ENCODE measurements at regions not wholly inside any gene's neighbourhood (a gene's known extent, or its start where the extent isn't known, plus 50 kb on each side); places are given as distances from the start of the nearest gene placed in this dataset.

GRCh38 chr3:118067439-118067838, 967.2 kb downstream of the IGSF11 start:
- in situ Hi-C loops (cut with MboI), result no loop called here
- Histone ChIP-seq H3K4me2 (ENCODE audit: insufficient read depth, low read length) (no peak overlapping the region), H2AFZ (ENCODE audit: low read depth, low read length) (no peak overlapping the region), H3K9ac (ENCODE audit: insufficient read depth in 1 of 2, low read depth in 2 of 2, low read length in 2 of 2) (no peak overlapping the region), H3K27ac (ENCODE audit: extremely low read depth, low read depth, low read length) (no peak overlapping the region), H3K4me1 (replicated peaks in 1 of 2; ENCODE audit: control insufficient read depth in 2 of 2, insufficient read depth in 2 of 2, low read length in 2 of 2) (no peaks in the 10 kb centered on the region), H3K27me3 (ENCODE audit: control insufficient read depth in 2 of 2, insufficient read depth in 2 of 2, low read length in 2 of 2) (no peaks in the 10 kb centered on the region), H4K20me1 (replicated peaks; ENCODE audit: control insufficient read depth, insufficient read depth, low read length) (no peaks in the 10 kb centered on the region), H3K79me2 (ENCODE audit: control insufficient read depth, insufficient read depth, low read length) (no peaks in the 10 kb centered on the region), H3K9me3 (replicated peaks; ENCODE audit: control insufficient read depth, insufficient read depth, low read depth, low read length) (no peaks in the 10 kb centered on the region), H3K36me3 (ENCODE audit: control insufficient read depth, insufficient read depth, low read length) (no peaks in the 10 kb centered on the region), H3K9me1 (ENCODE audit: control insufficient read depth, insufficient read depth, low read length) (no peaks in the 10 kb centered on the region), H3K4me3 (no peak overlapping the region)
- DNase-seq (ENCODE audit: extremely low read depth in 1 of 4, low spot score in 3 of 4) (no peak), ATAC-seq (no peak), FAIRE-seq (no peak)
- 0% methylated on average over 4 of the region's 4 CpGs for WGBS (ENCODE audit: insufficient coverage, low coverage, missing lambda C conversion rate)
- BruUV-seq (replicated peaks), result no TSS peak
- intact Hi-C loops (cut with micrococcal nuclease), result no loop called here
- TF ChIP-seq LARP7 (IDR thresholded peaks at IDR 0.05) (no peak), ZNF518B (CRISPR knock-in tag; IDR thresholded peaks at IDR 0.05) (no peak), HSF4 (CRISPR knock-in tag; IDR thresholded peaks at IDR 0.05; ENCODE audit: borderline replicate concordance) (no peak), BRF2 (IDR thresholded peaks at IDR 0.05; ENCODE audit: borderline replicate concordance, insufficient read depth, insufficient read length) (no peak), ZNF780A (CRISPR knock-in tag; IDR thresholded peaks at IDR 0.05) (no peak), CREB3 (tag; conservative IDR thresholded peaks at IDR 0.05; ENCODE audit: low read depth) (no peak), DACH1 (IDR thresholded peaks at IDR 0.05; ENCODE audit: partially characterized antibody) (no peak), E2F8 (IDR thresholded peaks at IDR 0.05; ENCODE audit: low read depth, partially characterized antibody) (no peak)
- ChIA-PET CTCF (ENCODE audit: low intra/inter-chr PET ratio) (no interaction called here), POLR2A (no interaction called here)

Data from K562 (cell line).